DMS153 treated with DMSO at 0.1 percent for 48 hours (cell line): ENCODE measurements at regions not wholly inside any gene's neighbourhood (a gene's known extent, or its start where the extent isn't known, plus 50 kb on each side); places are given as distances from the start of the nearest gene placed in this dataset.

Experiments
- DNase-seq: peaks from one replicate; lab custom pipeline; 2025; ENCODE audit not compliant: unreplicated experiment; lab: John Stamatoyannopoulos, UW

GRCh38 chr4:57437649-57438048 lies 327.5 kb upstream of the IGFBP7 start:
- no peak for DNase-seq

DNA sequence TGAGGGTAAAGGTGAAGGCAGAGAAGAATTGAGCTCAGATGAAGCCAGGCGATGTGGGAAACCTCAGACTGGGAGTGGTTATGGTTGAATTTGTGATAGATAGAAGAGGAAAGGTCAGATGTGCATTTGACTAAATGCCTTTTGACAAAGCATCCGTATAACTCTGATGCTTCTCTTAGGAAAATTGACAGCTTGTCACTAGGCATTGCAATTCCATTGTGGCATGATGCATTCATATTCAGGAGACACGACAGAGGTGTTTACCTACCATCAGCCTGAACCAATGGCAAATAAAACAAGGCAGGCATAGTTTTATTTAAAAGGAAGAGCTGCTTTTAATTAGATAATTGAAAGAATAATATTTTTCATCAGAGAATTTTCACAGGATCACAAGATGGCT lies 325.1 kb upstream of the IGFBP7 start:
- DNase-seq: no peak

GRCh38 chr4:57430726-57431125 lies 320.5 kb upstream of the IGFBP7 start:
- no peak for DNase-seq

DNA sequence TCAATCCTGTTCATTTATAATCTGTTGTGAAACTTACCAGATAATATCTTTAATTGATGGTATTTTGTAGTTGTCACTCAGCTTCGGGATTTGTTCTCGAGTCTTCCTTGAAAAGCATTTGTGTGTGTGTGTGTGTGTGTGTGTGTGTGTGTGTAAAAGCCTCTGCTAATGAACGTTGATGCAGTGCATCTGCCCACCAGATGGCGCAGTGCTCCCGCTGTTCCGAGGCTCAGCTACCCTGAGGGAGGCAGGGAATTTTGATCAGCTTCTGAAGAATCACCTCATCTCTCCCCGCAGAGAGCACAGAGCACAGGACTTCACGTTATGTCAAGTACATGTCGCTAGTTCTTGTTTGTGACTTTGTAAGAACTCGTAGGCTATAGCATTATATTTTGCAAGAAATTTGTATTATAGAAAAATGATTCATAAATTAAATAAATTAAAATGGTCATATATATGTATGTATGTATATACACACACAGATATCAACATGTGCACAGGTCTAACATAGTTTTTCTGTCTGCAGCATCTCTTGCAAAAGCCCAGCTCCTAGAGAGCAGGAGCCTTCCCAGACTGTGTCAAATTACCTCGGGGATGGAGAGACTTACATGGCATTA lies 316.7 kb upstream of the IGFBP7 start:
- peak; percentile 80 for DNase-seq

DNA sequence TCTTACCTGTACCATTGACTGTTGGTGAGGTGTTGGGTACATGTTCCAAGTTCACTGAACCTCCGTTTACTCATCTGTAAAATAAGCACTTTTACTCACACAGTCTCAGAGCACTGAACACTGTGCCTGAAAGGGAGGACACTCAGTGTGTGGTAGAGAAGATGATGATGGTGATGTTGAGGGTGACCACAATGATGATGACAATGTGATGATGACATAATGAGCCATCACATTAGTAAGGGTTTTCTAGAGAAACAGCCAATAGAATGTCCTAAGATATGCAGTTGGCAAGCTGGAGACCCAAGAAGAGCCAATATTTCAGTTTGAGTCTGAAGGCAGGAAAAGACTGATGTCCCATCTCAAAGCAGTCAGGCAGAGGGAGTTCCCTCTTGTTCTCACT lies 315.4 kb upstream of the IGFBP7 start:
- no peak for DNase-seq

- DNase-seq: no peak
Measured at GRCh38 chr4:57424232-57424897, 314.2 kb upstream of the IGFBP7 start.

DNA sequence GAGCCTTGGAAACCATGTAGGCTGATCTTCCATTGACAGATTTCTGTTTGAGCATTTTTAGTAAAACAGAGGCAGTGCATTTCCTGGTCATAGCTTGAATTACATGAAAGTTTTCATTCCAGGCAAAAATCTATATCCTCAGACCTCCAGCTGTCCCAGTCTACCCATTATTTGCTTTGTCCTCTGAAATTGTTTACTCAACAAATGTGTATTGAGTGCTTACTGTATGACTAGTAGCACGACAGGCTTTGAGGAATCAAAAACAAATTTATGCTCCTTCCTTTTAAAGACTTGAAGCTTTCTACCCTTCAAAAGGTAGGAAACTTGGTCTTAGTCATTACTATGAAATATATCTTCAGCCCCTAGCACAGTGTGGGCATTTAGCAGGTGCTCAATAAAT lies 307.9 kb upstream of the IGFBP7 start:
- no peak for DNase-seq

GRCh38 chr4:57412259-57413054 lies 302.3 kb upstream of the IGFBP7 start:
- no peak for DNase-seq

DNA sequence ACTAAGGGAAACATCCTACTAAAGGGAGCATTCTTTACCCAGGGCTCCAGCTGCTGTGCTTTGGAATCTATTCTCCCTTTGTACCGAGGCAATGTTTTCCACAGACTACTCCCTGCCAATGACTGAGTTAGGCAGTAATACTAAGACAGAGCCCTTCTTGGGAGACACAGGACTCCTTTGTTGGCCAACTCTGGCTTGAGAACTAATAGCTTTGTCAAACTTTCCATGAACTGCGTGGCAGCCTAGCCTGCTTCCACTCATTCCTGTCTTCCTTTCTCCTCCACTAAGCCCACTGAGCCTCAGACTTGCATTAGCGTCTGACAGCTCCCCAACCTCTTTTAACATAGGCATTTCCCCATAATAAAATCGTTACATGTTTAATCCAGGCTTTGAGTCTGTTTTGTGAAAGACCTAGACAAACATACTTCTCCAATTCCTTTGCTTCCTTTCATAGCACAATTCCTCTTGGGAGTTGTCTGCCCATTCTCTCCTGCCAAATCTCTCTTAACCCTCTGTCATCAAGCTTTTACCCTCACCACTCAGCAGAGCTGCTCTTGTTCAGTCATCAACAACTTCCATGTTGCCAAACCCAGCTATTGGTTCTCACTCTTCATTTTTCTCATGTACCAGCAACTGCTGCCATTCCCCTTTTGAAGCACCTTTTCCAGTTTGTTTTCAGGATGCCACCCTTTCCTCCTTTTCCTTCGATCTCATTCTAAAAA lies 300.3 kb upstream of the IGFBP7 start:
- DNase-seq: no peak

DNA sequence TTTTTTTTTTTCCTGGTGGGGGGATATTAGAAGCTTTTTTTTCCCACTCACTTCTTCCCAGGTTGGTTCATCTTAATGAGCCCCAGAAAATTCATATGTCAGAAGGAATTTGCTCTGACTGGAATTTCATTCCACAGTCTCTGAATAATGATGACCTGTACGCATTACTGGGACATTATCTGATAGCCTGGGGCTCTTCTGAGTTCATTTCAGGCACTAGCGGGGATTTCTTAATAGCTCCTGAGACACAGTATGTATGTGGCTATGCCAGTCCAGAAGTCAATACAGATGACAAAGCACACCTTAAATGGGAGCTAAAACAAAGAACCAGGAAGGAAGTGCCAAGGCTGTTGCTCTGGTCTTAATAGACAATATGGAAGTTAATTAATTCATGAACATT lies 295.2 kb upstream of the IGFBP7 start:
- DNase-seq: no peak

DNA sequence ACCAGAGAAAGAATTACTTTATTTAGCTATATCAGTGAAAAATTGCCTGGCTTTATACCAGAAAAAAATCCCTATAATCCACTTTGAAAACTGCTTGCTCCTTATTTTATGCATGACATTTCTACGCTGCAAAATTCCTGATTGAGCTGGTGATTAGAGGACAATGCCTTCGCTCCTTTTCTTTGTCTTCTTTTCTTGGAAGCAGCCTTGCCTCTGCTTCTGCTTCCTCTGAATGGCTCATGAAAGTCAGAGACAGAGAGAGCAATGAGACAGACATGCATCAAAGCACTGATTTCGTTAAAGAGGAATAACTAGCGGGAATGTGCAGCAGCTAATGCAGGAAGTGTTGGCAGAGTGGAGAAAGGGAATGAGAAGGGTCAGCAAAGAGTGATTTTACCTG lies 294.3 kb upstream of the IGFBP7 start:
- no peak for DNase-seq

- DNase-seq: no peak
Measured at GRCh38 chr4:57403591-57403990, 293.4 kb upstream of the IGFBP7 start.

DNA sequence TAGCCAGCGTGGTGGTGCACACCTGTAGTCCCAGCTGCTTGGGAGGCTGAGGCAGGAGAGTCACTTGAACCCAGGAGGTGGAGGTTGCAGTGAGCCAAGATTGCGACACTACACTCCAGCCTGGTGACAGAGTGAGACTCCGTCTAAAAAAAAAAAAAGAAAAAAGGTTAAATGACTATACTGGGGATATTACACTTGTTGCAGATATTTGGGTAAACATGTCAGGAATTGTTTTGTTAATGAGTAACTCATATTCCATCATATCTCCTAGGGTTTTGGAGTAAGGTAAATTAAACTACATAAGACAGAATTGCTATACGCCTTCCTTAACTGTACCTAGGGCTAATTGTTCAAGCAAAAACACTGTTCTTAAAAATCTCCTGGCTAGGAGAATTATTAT lies 291.4 kb upstream of the IGFBP7 start:
- no peak for DNase-seq

GRCh38 chr4:57378766-57379165 lies 268.6 kb upstream of the IGFBP7 start:
- no peak for DNase-seq

GRCh38 chr4:57374866-57375595 lies 264.8 kb upstream of the IGFBP7 start:
- DNase-seq: no peak

- no peak for DNase-seq
Measured at GRCh38 chr4:57373991-57374390, 263.8 kb upstream of the IGFBP7 start.

GRCh38 chr4:57371671-57372070 lies 261.5 kb upstream of the IGFBP7 start:
- DNase-seq: no peak

GRCh38 chr4:57370691-57371090 lies 260.5 kb upstream of the IGFBP7 start:
- DNase-seq: no peak

DNA sequence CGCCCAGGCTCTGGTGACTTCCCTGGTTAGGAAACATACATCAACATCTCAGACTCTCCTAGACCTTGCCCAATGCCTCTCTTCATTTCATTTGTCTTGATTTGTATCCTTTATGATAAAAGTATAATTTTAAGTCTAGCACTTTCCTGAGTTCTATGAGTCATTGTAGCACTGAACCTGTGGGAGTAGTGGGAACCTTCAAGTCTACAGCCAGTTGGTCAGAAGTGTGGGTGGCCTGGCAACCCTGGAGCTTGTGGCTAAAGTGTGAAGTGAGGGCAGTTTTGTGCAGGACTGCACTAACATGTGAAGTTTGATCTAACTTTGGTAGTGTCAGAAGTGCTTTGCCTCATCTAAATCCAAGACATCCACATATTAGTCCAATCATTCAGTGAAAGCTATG lies 259.3 kb upstream of the IGFBP7 start:
- no peak for DNase-seq

GRCh38 chr4:57364255-57364654 lies 254.1 kb upstream of the IGFBP7 start:
- DNase-seq: no peak

- no peak for DNase-seq
Measured at GRCh38 chr4:57363346-57363745, 253.2 kb upstream of the IGFBP7 start.
